Calu3 (cell line): ENCODE measurements at regions not wholly inside any gene's neighbourhood (a gene's known extent, or its start where the extent isn't known, plus 50 kb on each side); places are given as distances from the start of the nearest gene placed in this dataset.

Source experiments
- BruUV-seq: library from RNA; stranded (reverse); fragments of 400-500 nt; replicated peaks from 2 replicates; lab custom pipeline; 2021; lab: Mats Ljungman, UMichigan
- CTCF ChIA-PET: fragments of 300-600 bp; sonication (Branson Sonifier 250); formaldehyde crosslinking; loops from one replicate; lab custom pipeline; 2022; ENCODE audit warnings: antibody characterized with exemption; lab: Charles Lee
- DNase-seq: peaks from one replicate; pipeline ENCODE4 v3.0.0; 2022
- H3K27ac Mint-ChIP-seq: one replicate; pipeline ENCODE4 v1.8.0; 2022; ENCODE audit warnings: mixed read lengths; ENCODE audit not compliant: unreplicated experiment
- H3K27me3 Mint-ChIP-seq: one replicate; pipeline ENCODE4 v1.8.0; 2022; ENCODE audit warnings: mixed read lengths; ENCODE audit not compliant: unreplicated experiment
- H3K36me3 Mint-ChIP-seq: one replicate; pipeline ENCODE4 v1.8.0; 2022; ENCODE audit warnings: mild to moderate bottlenecking, moderate library complexity, mixed read lengths; ENCODE audit not compliant: insufficient read depth, unreplicated experiment
- H3K4me1 Mint-ChIP-seq: one replicate; pipeline ENCODE4 v1.8.0; 2022; ENCODE audit warnings: mild to moderate bottlenecking, low read depth, mixed read lengths; ENCODE audit not compliant: unreplicated experiment
- H3K4me3 Mint-ChIP-seq: one replicate; pipeline ENCODE4 v1.8.0; 2022; ENCODE audit warnings: mild to moderate bottlenecking, low read depth, moderate library complexity, mixed read lengths; ENCODE audit not compliant: unreplicated experiment
- H3K9me3 Mint-ChIP-seq: one replicate; pipeline ENCODE4 v1.8.0; 2022; ENCODE audit warnings: low read depth, mixed read lengths; ENCODE audit not compliant: unreplicated experiment
- intact Hi-C: fragments of 100-400 bp; cut with micrococcal nuclease; formaldehyde crosslinking; loops from one replicate; pipeline ENCODE4 v1.10.0; 2022; ENCODE audit not compliant: unreplicated experiment
- TF ChIP-seq, protein P1 (sequence below): fragments of 200-600 bp; IDR thresholded peaks from one replicate; pipeline ENCODE4 v1.8.0; 2022; ENCODE audit warnings: antibody characterized with exemption; ENCODE audit not compliant: unreplicated experiment

DNA sequence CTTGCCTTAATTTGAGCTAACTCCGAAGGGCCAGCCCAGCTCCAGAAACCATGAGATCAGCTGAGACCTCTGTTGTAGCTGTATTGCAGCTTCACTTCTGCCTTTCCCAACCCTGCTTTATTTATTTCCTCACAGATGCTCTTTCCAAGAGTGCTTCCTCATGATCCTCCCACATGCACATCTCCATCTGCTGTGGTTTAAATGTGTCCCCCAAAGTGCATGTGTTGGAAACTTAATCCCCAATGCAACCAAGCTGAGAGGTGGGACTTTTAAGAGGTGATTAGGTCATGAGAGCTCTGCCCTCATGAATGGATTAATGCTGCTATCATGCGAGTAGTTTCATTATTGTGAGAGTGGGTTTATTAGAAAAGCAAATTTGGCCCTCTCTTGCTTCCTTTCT is 164.4 kb upstream of the TAB2 start:
- DNase-seq: no peak
- BruUV-seq: no TSS peak
- no peaks in the 10 kb centered on the region for H3K36me3 Mint-ChIP-seq
- CTCF ChIA-PET: interaction anchor here (0.6 kb wide), 1 partner anchor 196 kb away, joined by 4 read pairs; no protein-coding TSS in a partner anchor
- H3K27ac Mint-ChIP-seq: no peak overlapping the region
- H3K9me3 Mint-ChIP-seq: no peaks in the 10 kb centered on the region
- TF ChIP-seq, protein P1, sequence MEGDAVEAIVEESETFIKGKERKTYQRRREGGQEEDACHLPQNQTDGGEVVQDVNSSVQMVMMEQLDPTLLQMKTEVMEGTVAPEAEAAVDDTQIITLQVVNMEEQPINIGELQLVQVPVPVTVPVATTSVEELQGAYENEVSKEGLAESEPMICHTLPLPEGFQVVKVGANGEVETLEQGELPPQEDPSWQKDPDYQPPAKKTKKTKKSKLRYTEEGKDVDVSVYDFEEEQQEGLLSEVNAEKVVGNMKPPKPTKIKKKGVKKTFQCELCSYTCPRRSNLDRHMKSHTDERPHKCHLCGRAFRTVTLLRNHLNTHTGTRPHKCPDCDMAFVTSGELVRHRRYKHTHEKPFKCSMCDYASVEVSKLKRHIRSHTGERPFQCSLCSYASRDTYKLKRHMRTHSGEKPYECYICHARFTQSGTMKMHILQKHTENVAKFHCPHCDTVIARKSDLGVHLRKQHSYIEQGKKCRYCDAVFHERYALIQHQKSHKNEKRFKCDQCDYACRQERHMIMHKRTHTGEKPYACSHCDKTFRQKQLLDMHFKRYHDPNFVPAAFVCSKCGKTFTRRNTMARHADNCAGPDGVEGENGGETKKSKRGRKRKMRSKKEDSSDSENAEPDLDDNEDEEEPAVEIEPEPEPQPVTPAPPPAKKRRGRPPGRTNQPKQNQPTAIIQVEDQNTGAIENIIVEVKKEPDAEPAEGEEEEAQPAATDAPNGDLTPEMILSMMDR: no peak
- H3K4me3 Mint-ChIP-seq: no peak overlapping the region
- intact Hi-C loops: no loop called here
- peaks cover 24% of the 10 kb centered on the region for H3K27me3 Mint-ChIP-seq
- H3K4me1 Mint-ChIP-seq: no peaks in the 10 kb centered on the region

DNA sequence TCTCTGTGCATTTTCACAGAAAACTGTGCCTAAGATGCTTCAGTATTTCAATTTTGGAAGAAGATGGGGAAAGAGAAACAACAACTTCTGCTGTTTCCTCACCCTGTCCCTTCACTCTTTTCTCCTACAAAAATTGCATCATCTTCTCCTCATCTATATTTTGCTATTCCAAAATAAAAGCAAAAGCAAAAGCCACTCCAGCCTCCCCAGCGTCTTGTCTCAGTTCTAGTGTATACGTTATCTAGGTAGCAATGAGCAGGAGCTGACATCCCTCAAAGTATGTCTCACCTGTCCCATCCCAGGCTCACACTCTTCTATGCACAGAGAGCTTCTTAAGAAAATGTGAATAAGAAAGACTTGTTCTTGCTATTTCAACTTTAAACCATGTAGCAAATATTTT is 163.8 kb upstream of the TAB2 start:
- TF ChIP-seq, protein P1: no peak
- CTCF ChIA-PET: no interaction called here
- DNase-seq: no peak
- Mint-ChIP-seq H3K4me1 (no peaks in the 10 kb centered on the region), H3K27me3 (peaks cover 18% of the 10 kb centered on the region), H3K9me3 (no peaks in the 10 kb centered on the region), H3K4me3 (no peak overlapping the region), H3K27ac (no peak overlapping the region), H3K36me3 (no peaks in the 10 kb centered on the region)
- BruUV-seq: no TSS peak
- intact Hi-C loops: no loop called here

DNA sequence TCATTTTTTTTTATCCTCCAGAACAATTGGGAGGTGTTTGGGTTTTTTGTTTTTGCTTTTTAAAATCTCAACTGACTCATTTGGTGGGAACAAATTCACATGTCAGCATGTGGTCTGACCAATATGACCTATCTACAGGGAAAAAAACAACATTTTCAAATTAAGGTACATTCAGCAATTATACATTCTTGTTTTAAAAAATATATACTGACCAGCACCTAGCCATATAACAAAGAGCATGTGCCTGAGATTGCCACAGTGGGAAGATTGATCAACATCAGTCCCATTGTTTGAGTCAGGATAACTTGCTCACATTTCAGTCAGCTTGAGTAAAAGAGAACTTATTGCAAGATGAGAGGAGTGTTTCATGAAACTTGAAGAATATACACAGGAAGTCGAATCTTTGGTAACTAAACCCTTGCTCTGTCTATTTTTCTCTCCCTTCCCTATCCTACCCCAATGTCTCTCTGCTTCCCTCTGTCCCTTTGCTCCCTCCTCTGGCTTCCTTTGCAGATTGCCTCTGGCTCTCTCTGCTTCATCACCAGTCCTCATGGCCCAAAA is 163.2 kb upstream of the TAB2 start:
- intact Hi-C loops: no loop called here
- Mint-ChIP-seq H3K4me3 (no peak overlapping the region), H3K27ac (no peak overlapping the region), H3K27me3 (peaks cover 15% of the 10 kb centered on the region), H3K36me3 (no peaks in the 10 kb centered on the region), H3K4me1 (no peaks in the 10 kb centered on the region), H3K9me3 (no peaks in the 10 kb centered on the region)
- TF ChIP-seq, protein P1: no peak
- CTCF ChIA-PET: no interaction called here
- no TSS peak for BruUV-seq
- no peak for DNase-seq

DNA sequence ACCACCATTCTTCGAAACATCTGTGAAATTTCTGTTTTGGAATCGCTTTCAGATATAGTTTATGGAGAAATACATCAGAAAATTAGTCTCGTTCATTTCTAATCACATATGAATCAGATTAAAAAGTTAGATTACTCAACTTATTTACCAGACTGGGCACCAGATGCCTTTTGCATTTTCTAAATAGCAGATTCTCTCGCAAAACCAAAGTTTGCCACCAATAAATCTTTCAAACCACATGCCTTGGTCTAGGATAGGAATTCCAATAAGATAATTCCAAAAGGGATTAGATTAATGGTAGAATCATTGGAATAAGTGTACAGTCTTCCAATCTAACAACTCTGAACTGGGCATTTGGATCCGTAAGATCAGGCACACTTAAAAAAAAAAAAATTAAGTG is 160.4 kb upstream of the TAB2 start:
- H3K27me3 Mint-ChIP-seq: no peaks in the 10 kb centered on the region
- no TSS peak for BruUV-seq
- no peak overlapping the region for H3K4me3 Mint-ChIP-seq
- CTCF ChIA-PET: no interaction called here
- no peaks in the 10 kb centered on the region for H3K9me3 Mint-ChIP-seq
- intact Hi-C loops: no loop called here
- H3K27ac Mint-ChIP-seq: no peak overlapping the region
- no peaks in the 10 kb centered on the region for H3K36me3 Mint-ChIP-seq
- TF ChIP-seq, protein P1: no peak
- H3K4me1 Mint-ChIP-seq: peaks cover 7% of the 10 kb centered on the region
- DNase-seq: no peak
